H1 (cell line): ENCODE measurements at regions not wholly inside any gene's neighbourhood (a gene's known extent, or its start where the extent isn't known, plus 50 kb on each side); places are given as distances from the start of the nearest gene placed in this dataset.

Experiments
- CHD2 ChIP-seq: IDR thresholded peaks from 2 replicates; pipeline ENCODE4 v1.6.1; 2012; ENCODE audit warnings: low read length, improper control_type of control experiment
- CTCF ChIP-seq, 3 experiments: IDR thresholded peaks; 1 replicate in 2 of 3; 2 replicates in 1 of 3; pipeline versions ENCODE4 v1.5.1 to v1.6.1; 2011; ENCODE audit warnings: low read length in 3 of 3, mild to moderate bottlenecking in 3 of 3, inconsistent platforms in 2 of 3, low read depth in 1 of 3, moderate library complexity in 1 of 3; ENCODE audit not compliant: insufficient read depth in 1 of 3; ENCODE audit errors: control extremely low read depth in 1 of 3
- EP300 ChIP-seq, 2 experiments: IDR thresholded peaks; 1 replicate in 1 of 2; 2 replicates in 1 of 2; pipeline ENCODE4 v1.6.1; 2011 to 2012; ENCODE audit warnings: low read depth in 2 of 2, low read length in 2 of 2, mild to moderate bottlenecking in 2 of 2, borderline replicate concordance in 1 of 2, inconsistent platforms in 1 of 2, moderate library complexity in 1 of 2
- EZH2 ChIP-seq: fragments of 200-600 bp; sonication (generic); IDR thresholded peaks from 2 replicates; pipeline ENCODE4 v1.7.1; 2012; ENCODE audit warnings: low read depth, mild to moderate bottlenecking, moderate library complexity, low read length, inconsistent platforms; ENCODE audit not compliant: severe bottlenecking
- FOSL1 ChIP-seq: IDR thresholded peaks from 2 replicates; pipeline ENCODE4 v1.6.1; 2011; ENCODE audit warnings: mild to moderate bottlenecking, low read depth, low read length, moderate library complexity; ENCODE audit not compliant: insufficient read depth
- GABPA ChIP-seq: IDR thresholded peaks from 2 replicates; pipeline ENCODE4 v1.6.1; 2011; ENCODE audit warnings: mild to moderate bottlenecking, low read length, moderate library complexity, borderline replicate concordance; ENCODE audit not compliant: insufficient read depth
- HDAC2 ChIP-seq, 2 experiments: fragments of 300-600 bp in 1 of 2; sonication (generic) in 1 of 2; IDR thresholded peaks; 2 replicates each; pipeline ENCODE4 v1.6.1; 2011 to 2012; ENCODE audit warnings: low read depth in 2 of 2, low read length in 2 of 2, mild to moderate bottlenecking in 2 of 2, moderate library complexity in 2 of 2, borderline replicate concordance in 1 of 2, inconsistent platforms in 1 of 2
- JUND ChIP-seq: IDR thresholded peaks from 2 replicates; pipeline ENCODE4 v1.6.1; 2011; ENCODE audit warnings: mild to moderate bottlenecking, improper control_type of control experiment, low read length
- POLR2A ChIP-seq, 2 experiments: IDR thresholded peaks; 1 replicate in 1 of 2; 2 replicates in 1 of 2; pipeline ENCODE4 v1.6.1; 2011; ENCODE audit warnings: low read depth in 2 of 2, low read length in 2 of 2, mild to moderate bottlenecking in 2 of 2; ENCODE audit errors: control extremely low read depth in 1 of 2
- SIN3A ChIP-seq, 2 experiments: IDR thresholded peaks in 1 of 2; conservative IDR thresholded peaks in 1 of 2; 2 replicates each; pipeline ENCODE4 v1.6.1; 2011 to 2012; ENCODE audit warnings: low read length in 2 of 2, improper control_type of control experiment in 1 of 2, low read depth in 1 of 2, mild to moderate bottlenecking in 1 of 2
- TBP ChIP-seq: IDR thresholded peaks from 2 replicates; pipeline ENCODE4 v1.6.1; 2011; ENCODE audit warnings: low read depth, low read length, improper control_type of control experiment
- TF ChIP-seq, protein P1 (sequence below): IDR thresholded peaks from 2 replicates; pipeline ENCODE4 v1.6.1; 2011; ENCODE audit warnings: low read depth, mild to moderate bottlenecking, low read length; ENCODE audit not compliant: insufficient read depth
- TF ChIP-seq, protein P2 (sequence below): IDR thresholded peaks from 2 replicates; pipeline ENCODE4 v1.6.1; 2012; ENCODE audit warnings: inconsistent platforms

DNA sequence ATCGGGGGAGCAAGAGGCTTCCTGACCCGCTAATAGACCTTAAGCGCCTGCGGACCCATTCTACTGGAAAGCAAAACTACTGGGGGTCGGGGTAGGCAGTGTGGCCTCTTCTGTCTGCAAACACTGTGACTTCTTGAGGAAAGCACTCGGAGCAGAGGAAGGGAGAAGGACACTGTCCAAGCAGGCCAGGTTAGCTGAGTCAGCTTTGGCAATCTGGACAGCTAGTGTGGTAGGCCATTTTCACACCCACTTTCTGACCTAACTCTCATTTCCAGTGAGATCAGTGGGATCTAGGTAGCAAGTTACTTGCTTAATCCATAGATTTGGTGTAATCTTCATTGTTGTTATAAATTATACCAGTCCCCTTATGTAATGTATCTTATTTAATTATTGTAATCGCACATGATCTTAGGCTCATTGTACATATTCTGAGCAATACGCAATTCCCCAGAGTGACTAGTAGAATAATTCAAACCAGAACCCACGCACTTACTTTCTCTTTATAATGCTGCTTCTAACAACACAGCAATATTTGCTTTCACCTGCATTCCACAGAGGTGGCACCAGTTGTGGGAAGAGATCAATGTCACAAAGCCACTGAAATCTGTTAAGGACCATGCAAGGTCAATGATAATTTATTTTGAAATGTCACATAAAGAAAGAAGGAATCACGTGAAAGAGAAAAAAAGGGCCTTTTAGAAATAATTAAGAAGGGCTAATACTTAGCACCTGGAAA, 82.9 kb downstream of the NREP start:
- no peak for TF ChIP-seq EZH2
- no peak for TF ChIP-seq POLR2A (IDR thresholded peaks at IDR 0.05; ENCODE audit: control extremely low read depth in 1 of 2, low read depth in 2 of 2, low read length in 2 of 2)
- no peak for TF ChIP-seq CTCF (IDR thresholded peaks at IDR 0.05; ENCODE audit: control extremely low read depth in 1 of 3, insufficient read depth in 1 of 3, low read depth in 1 of 3, low read length in 3 of 3)
- TF ChIP-seq JUND: no peak
- no peak for TF ChIP-seq FOSL1
- TF ChIP-seq, protein P1, sequence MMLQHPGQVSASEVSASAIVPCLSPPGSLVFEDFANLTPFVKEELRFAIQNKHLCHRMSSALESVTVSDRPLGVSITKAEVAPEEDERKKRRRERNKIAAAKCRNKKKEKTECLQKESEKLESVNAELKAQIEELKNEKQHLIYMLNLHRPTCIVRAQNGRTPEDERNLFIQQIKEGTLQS: no peak
- no peak for TF ChIP-seq TBP
- TF ChIP-seq EP300 (IDR thresholded peaks at IDR 0.05; ENCODE audit: borderline replicate concordance in 1 of 2, low read depth in 2 of 2, low read length in 2 of 2): no peak
- TF ChIP-seq, protein P2, sequence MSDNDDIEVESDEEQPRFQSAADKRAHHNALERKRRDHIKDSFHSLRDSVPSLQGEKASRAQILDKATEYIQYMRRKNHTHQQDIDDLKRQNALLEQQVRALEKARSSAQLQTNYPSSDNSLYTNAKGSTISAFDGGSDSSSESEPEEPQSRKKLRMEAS: no peak
- TF ChIP-seq HDAC2 (IDR thresholded peaks at IDR 0.05; ENCODE audit: borderline replicate concordance in 1 of 2, low read depth in 2 of 2, low read length in 2 of 2): no peak
- no peak for TF ChIP-seq GABPA
- TF ChIP-seq SIN3A (conservative IDR thresholded peaks at IDR 0.05 in 1 of 2, IDR thresholded peaks at IDR 0.05 in 1 of 2; ENCODE audit: low read depth in 1 of 2, low read length in 2 of 2): no peak
- TF ChIP-seq CHD2: no peak
